Smooth muscle cell of the brain vasculature (primary cell): ENCODE measurements at regions not wholly inside any gene's neighbourhood (a gene's known extent, or its start where the extent isn't known, plus 50 kb on each side); places are given as distances from the start of the nearest gene placed in this dataset.

Experiments
- DNase-seq: peaks from one replicate; pipeline ENCODE4 v3.0.0-alpha.2; 2012; ENCODE audit warnings: low read depth, low spot score

DNA sequence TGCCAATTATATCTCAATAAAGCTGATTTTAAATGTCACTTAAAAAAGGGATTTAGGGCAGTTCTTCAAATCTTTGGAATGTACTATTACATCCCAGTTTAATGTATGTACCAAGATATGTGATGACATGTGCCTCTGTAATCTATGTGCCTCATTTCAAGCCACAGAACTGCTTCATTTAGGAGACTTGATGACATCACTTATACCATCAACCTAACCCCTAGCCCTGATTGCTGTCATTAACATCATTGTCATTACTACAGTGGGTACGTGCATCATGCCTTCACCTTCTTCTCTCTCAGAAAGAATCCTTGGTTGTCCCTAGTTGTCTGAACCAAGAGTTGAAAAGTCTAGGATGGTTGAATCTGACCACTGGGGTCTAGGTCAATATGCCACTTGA is 134.3 kb upstream of the RAB11FIP2 start:
- no peak for DNase-seq

DNA sequence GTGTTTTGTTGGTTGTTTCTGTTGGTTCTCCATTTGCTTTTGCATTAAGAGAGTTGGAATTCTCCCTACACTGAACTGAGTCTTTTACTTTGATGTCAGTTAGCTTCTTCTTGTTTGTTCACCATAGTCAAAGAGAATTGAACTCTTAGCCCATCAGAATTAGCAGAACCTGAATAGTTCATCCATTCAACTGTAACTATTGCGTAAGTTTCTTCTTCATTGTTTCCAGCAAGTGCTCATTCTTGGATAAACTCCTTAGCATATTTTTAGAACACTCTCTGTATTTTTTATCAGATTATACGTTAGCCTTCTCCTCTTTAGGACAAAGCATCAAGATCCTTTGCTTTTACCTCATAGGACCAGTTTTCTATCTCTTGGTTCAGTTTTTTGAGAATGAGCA is 128.4 kb upstream of the RAB11FIP2 start:
- DNase-seq, result no peak

DNA sequence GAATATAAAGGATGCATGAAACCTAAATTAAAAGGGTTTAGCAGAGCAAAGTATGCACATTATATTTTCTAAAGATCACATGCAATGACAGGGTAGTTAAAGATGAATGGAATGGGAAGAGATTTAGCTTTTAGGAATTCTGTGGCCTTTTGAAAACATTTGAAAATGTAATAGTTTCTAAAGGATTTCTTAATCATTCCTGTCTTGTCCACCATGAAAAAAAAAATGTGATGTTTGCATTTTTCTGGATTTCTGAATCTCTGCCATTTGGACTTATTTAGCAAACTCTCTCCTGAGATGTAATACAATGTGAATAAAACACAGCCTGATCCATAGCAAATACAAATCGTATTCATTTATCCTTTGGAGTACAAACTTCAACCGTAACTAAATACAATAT is 126.6 kb upstream of the RAB11FIP2 start:
- DNase-seq, result no peak

DNA sequence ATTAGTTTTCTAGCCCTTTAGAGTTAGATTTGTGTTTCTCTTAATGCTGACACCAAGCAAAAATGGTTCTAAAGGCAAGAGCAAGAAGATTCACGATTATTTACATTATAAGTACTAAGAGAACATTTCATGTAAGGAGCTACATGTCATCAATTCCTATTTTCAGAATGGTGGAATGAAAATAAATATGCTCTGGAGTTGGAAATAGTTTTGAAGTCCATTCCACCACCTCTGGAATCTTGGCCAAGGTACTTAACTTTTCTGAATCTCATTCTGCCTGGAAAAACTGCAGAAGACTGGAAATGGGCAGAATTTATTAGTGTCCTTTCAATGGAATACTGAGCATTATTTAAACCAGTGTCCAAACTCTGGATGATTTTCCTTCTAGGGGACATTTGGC is 125.1 kb upstream of the RAB11FIP2 start:
- no peak for DNase-seq

DNA sequence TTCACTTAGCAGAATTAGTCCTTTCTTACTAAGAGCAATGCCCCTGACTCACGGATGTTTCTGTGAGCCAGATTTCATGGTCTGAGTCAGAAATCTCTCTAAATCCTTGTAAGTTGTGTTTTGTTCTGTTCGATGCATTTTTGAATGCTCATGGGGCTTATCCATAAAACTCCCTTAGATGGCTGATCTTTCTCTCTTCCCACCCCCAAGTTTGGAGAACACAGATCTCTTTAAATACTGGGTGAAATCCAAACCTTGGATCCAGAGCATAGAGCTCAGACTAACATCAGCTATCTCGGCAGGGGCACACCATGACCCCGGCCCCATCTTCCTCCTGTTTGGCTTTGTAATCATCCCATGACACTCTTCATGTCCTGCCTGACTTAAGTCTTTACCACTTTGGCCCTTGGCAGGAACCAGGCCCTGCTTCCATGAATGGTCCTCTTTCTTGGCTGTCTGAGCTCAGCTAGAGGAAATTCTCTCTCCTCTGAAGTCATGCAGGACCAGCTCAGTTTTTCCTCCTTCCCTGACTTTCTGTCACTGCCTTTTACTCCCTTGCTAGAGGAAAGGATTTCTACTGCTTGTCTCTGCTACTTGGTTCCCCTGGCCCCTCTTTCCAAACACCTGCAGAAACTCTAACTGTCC is 120.4 kb upstream of the RAB11FIP2 start:
- no peak for DNase-seq

DNA sequence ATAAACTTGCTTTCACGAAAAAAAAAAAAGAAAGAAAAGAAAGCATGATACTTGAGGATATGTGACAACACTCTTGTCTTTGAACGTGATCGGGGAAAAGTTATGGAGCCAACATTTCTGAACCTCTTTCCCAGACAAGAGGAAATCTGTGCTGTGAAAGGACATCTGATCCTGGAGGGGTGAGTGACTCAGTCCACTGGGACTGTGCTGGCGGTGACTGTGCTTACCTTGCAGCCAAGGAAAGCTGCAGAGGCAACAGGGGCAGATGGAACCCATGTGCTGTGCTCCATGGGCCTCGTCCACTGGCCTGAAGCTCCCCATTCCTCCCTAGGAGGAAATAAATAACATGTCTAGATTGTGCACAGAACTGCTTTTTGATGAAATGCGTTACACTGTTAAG is 116.5 kb upstream of the RAB11FIP2 start:
- no peak for DNase-seq

DNA sequence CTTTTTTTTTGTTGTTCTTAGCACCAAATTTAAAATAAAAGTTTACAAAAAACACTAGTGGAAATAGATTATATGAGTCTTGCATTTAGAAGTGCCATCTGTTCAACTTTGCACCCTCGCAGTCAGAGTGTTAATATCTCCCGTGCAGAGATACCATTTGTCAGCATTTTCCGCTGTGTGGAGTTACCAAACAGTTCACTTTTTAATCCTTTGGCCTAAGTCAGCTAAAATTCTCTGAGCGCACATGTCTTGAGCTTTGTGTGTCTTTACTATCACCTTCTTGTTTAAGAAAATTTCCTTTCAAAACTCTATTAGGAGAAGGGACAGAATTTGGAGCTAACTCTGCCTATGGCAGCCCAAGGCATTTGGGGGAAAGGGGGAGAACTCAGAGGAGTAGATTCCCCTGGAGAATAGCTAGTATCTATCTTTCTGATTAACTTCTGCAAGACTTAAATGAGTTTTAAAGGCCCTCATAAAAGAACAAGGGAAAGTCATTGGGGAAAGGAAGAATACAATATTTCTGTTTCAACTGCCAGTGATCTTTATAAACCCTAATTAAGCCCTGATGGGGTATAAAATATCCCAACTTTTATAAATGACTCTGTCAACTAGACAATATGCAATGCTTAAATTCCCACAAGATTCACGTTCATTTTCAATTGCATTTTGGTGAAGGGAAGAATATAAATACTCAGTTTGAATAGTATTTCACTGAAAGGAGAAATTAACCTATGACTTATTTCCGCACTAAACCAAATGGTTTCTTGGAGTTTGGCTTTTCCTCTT is 114.9 kb upstream of the RAB11FIP2 start:
- no peak for DNase-seq

DNA sequence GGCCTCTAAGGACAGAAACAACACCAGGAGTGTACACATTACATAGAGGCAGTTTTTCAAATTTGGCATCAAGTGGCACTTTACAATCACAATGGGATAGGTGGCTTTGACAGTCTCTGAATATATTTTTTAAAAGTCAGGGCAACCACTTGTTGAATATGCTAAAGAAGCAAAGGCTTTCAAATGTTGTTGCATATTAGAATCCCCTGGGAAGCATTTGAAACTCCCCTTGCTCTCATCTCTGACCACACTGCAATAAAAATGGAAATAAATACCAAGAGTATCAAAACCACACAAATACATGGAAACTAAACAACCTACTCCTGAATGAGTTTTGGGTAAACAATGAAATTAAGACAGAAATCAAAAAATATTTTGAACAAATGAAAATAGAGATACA is 106.5 kb upstream of the RAB11FIP2 start:
- no peak for DNase-seq

DNA sequence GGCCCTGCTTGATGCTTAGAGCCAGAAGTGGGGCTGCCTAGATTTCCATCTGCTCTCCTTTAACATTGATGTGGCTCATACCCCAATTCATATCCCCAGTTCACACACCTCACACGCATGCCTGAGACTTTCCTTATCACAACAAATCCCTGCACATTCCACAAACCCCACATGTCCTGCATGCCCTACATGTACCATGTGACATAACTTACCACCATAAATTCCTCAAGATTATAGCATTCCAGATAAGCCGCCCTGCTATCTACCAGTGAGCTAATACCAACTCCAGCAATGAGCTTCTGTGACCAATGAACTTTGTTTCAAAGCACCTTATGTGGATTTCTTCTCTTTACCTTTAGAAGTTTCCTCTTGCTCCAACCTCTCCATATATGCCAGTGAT is 104.7 kb upstream of the RAB11FIP2 start:
- DNase-seq, result no peak

DNA sequence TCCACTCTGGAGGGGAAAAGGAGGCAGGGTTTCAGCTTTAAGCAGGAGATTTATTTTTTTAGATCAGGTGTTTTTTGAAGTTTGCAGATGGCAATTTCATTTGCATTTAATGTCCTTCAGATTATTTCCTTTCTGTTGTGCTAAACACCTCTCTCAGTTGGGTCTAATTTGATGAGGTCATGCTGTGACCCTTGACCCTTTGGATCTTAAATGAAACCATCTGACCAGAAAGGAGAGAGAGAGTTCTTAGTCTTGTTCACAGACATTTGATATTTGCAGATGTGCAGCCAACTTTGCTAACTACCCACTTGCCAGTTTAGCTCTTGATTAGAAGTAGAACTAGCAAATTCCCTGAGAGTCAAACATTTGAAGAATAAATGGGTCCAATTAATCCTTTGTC is 101.5 kb upstream of the RAB11FIP2 start:
- no peak for DNase-seq

DNA sequence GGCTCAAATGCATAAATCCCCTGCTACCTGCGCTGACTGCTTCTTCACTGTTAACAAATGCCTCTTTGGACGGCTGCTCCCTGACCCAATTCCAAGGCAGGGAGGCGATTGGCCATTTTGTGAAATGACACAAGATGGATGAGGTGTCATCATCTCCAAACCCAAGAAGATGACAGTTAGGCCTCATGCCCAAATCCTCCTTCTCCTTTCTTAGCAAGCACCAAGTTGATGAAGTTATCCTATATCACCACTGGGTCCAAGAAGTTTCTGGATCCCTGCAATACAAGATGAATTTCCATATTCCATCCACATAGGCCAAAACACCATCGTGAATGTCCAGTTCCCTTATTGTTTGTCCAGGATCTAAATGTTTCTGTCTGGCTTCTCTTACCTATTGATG is 98.5 kb upstream of the RAB11FIP2 start:
- no peak for DNase-seq

DNA sequence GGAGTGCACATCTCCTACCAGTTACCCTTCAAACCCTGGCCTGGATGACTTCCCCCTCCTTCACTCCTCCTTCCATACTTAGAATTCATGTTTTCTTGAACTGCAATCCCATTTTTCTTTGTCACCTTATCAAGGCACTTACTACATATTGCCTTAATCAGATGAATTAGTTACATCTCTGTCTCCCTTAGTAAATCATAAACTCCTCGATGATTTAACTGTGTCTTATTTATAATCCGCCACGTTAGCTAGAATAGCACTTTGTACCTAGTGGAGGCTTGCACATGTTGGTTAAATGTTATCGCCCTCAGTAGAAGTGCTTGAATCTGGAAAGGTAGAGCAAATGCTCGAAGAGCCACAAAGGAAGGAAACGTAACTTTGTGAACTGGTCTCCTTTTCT is 94.7 kb upstream of the RAB11FIP2 start:
- no peak for DNase-seq

DNA sequence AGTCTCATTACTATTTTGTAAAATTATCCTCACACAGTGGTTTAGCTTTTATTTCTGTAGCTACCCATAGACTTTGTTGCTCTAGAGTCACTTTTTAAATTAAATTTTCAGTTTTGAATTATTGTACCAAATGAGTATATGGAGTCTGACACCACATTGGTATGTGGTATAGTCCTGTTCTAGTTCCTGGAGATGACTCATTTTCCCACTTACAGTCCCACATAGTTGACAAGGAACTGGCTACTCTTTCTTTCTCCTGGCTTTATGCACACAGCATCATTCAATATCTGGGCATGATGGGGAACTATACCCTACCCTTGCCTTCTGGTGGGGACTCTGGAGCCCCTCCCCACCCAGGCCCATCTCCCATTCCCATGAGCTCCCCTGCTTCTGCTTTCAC is 92.6 kb upstream of the RAB11FIP2 start:
- DNase-seq, result no peak

DNA sequence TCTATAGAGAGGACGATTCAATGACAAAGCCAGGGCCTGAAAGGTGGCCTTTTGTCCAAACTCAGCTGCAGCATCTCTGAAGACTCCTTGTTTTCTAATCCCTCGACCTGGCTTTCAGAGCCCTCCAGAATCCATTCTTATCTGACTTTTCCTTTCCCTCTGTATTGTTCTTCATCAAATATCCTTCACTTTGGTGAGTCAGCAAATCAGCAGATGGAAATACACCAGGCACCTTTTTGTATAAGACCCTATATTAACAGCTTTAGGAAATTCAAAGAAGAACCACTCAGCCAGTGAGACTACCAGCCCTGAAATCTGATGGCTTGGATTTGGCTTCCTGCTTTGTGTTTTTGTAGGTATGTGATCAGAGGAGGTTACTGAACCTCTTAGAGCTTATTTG is 81.9 kb upstream of the RAB11FIP2 start:
- DNase-seq, result no peak

DNA sequence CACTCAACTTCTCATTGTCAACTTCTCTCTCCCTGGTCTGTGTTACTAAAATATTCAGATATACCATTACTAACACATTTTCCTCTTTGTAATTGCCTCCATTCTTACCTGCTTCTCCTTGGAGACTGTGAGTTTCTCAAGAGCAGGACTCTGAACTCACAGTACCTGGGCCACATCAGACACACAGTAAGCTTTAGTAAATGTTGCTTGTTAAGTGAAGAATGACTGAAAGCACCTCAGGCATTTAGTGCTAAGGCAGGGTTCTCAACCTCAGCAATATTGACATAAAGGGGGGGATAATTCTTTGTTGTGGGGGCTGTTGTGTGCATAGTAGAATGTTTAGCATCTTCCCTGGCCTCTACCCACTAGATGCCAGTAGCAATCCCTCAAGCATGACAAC is 72.0 kb upstream of the RAB11FIP2 start:
- DNase-seq, result no peak

DNA sequence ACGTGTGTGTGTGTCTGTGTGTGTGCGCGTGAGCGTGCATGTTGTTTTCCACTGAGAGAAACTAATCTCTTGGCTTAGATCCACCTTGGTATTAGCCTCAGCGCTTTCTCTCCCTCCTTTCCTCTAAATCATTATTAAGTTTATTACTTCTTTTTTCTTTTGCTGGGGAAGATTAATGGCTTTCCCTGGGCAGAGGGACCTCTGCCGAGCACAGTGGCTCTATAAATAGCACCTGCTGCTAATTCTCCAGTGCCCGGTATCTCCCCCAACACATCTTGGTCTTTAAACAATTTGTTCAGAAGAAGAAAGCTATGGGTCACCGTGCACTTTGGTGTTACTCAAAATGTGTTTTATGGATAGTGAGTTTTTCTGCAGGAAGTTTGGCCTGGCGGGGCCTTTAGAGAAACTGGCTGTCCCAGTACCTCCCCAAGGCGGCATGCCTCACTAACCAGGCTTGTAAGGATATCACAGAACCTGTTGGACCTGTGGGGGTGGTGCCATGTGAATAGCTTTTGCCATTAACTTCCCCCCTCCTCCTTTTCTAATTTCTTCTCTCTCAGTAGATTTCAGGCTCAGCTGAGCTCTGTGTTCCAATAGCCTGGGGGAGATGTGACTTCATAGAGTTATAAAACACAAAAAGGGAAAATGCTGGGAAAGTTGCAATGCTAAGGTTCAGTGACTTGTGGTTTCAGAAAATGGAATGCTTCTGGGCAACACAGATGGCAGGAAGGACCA is 70.1 kb upstream of the RAB11FIP2 start:
- DNase-seq, result no peak

DNA sequence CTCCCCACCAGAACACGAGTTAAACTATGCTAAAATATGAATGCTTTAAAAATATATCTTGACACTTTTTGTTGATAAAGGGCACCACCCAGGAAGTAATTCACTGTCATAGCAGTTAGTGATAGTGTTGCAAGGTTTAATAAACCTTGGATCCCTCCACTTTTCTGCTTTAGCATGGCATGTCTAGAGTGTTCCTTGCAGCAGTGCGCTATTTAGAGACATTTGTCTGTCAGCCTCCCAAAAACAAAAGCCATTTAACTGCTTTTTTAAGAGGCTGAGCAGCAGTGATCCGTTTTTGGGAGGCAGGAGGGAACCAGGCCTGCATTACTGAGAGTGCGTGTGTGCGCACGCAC is 69.6 kb upstream of the RAB11FIP2 start:
- DNase-seq, result no peak

DNA sequence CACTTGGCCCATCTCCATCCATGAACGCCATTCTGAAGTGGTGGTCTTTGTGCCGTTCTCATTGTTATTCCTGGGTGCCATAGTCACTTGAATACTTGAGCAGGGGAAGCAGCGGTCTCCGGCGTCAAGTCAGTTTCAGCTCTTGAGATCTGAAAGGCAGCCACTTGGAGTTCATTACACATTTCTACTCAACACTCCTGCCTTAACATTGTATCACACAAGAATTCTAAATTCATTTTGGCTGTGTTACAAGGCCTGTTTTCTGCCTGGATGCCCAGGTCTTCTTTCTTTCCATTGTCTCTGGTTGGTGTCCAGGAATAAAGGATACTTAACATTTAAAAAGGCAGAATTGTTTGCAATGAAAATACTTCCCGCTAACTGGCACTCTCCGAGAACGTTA is 69.0 kb upstream of the RAB11FIP2 start:
- DNase-seq, result no peak

DNA sequence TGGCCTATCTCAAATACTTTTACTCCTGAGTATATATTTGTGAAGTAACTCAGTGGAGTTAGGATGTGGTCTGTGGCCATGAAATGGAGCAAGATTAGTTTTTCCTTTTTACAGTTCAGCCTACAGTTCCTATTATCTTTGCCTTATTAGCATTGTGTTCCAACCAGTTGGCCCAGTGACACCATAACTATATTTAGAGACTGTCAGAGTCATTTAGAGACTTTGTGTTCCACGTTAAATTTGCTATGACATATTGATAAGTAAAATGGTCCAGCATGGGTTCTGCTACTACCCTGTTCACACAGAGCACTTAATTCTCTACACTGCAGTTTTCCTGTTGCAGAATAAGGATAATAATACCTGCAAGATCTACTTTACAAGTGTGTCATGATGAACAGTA is 68.3 kb upstream of the RAB11FIP2 start:
- DNase-seq, result no peak

DNA sequence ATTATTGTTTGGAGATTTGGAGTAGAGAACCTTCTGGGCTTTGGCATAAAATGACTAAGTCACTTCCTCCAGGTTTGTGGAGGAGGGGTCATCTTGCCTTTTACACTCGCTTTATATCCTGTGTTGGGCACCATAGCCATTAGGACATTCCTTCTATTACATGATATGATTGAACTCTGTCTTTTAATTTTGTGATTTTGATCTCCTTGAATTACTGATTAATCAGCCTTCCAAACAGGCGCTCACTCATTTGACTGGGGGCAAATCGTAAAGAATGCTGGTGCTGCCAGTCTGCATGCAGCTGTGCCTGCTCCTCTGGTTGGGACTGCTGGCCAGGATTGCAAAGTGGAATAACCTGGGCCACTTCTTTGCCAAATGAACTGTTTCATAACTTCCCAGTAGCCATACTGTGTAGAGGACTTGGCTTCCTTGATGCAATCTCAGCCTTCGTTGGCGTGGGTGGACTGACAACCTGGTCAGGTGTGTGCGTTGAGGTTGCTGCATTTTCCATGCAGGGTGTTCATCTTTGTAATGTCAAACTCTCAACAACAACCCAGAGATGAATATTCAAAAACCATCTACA is 65.9 kb upstream of the RAB11FIP2 start:
- DNase-seq, result no peak

DNA sequence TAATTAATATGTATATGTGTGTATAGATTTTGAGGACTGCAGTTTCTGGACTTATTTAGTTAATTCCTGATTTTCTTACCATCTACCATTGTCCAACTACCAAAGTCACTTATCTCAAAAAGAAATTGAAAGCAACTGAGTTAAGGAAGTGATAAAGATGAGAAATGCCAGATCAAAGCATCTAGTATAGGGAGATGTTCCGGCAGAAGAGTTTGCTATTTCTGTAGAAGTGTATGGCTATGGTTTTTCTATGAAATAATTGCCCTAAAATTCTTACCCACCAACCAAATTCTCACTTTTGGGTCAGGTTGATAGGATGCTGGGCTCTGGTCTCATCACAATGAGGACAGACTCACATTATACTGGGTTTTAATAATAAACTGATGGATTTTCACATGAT is 64.0 kb upstream of the RAB11FIP2 start:
- DNase-seq, result no peak

DNA sequence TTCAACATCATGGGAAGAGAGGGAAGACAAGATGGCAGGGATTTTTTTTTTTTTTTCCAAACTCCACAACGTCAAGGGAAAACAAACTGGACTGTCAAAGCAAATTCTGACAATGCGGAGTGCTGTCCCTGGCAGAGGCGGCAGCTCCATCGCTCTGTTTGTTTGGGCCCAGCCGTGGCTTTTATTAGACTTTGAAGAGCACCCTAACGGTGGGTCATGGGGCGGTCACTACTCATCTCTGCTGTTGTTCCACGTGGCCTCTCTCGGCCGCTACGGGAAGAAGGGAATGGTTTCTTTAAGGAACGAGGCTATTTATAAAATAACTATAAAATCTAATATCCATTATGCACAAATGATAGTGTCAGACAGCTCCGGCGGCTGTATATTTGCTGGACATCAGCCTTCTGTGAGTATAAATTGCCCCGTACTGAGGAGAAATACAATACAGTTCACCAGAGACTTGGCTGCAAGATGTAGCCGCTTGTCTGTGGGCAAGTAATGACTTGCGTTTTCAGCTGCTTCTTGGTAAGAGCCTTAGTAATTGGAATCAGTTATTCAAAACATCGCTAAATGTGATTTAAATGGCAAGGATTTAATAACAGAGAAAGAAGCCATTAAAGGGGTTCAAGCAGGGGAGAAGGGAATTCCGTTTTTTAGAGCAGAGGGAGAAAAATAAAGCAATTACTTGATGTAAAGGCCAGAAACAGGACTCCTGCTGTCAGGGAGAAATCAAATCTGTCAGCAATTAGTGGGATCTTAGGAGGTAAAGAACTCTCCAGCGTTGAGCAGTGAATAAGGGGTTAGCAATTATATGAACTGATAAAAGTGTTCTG is 61.7 kb upstream of the RAB11FIP2 start:
- DNase-seq, result no peak
